Endothelial cell of umbilical vein (primary cell): ENCODE measurements at regions not wholly inside any gene's neighbourhood (a gene's known extent, or its start where the extent isn't known, plus 50 kb on each side); places are given as distances from the start of the nearest gene placed in this dataset.

Source experiments
- JUN ChIP-seq: IDR thresholded peaks from 2 replicates; pipeline ENCODE4 v1.6.1; 2011; ENCODE audit warnings: borderline replicate concordance, low read depth; ENCODE audit not compliant: insufficient read length, insufficient read depth
- MAX ChIP-seq: IDR thresholded peaks from 2 replicates; pipeline ENCODE4 v1.6.1; 2011; ENCODE audit not compliant: insufficient read depth, insufficient read length
- POLR2A ChIP-seq: IDR thresholded peaks from 2 replicates; pipeline ENCODE4 v1.6.1; 2012; ENCODE audit warnings: low read depth, mild to moderate bottlenecking, control low read depth, low read length
- TF ChIP-seq, protein P1 (sequence below), 2 donors: IDR thresholded peaks; 1 replicate in 1 of 2; 2 replicates in 1 of 2; pipeline ENCODE4 v1.5.1; 2011; ENCODE audit warnings: low read length in 2 of 2, mild to moderate bottlenecking in 2 of 2, moderate library complexity in 2 of 2, control low read depth in 1 of 2, inconsistent platforms in 1 of 2, low read depth in 1 of 2; ENCODE audit not compliant: insufficient read depth in 1 of 2; ENCODE audit errors: extremely low read depth in 1 of 2

DNA sequence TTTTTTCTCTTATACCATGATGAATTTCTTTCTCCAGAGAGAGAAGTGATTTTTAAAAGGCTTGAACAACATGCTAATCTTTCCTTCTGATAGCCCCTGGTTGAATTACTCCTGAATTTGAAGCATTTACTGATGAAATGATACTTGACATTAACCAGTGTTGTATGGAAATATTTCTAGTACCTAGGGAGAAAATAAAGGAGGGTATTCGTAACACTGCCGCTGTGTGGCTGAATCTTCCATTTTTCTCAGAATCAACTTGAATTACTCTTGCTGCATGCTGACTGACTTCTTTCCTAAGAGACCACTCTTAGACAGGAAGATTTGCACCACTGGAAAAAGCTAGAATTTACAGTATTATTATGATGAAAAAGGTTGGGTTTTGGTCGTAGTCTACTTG, 118.3 kb downstream of the FAT3 start:
- TF ChIP-seq POLR2A (no peak), MAX (no peak), JUN (no peak)
- TF ChIP-seq, protein P1, sequence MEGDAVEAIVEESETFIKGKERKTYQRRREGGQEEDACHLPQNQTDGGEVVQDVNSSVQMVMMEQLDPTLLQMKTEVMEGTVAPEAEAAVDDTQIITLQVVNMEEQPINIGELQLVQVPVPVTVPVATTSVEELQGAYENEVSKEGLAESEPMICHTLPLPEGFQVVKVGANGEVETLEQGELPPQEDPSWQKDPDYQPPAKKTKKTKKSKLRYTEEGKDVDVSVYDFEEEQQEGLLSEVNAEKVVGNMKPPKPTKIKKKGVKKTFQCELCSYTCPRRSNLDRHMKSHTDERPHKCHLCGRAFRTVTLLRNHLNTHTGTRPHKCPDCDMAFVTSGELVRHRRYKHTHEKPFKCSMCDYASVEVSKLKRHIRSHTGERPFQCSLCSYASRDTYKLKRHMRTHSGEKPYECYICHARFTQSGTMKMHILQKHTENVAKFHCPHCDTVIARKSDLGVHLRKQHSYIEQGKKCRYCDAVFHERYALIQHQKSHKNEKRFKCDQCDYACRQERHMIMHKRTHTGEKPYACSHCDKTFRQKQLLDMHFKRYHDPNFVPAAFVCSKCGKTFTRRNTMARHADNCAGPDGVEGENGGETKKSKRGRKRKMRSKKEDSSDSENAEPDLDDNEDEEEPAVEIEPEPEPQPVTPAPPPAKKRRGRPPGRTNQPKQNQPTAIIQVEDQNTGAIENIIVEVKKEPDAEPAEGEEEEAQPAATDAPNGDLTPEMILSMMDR (IDR thresholded peaks at IDR 0.05; ENCODE audit: extremely low read depth in 1 of 2, insufficient read depth in 1 of 2, low read depth in 1 of 2, low read length in 2 of 2) = no peak
